Esophagus muscularis mucosa (tissue), 4 donors: ENCODE measurements at regions not wholly inside any gene's neighbourhood (a gene's known extent, or its start where the extent isn't known, plus 50 kb on each side); places are given as distances from the start of the nearest gene placed in this dataset.

Experiments used
- DNase-seq: peaks from one replicate; pipeline ENCODE4 v3.0.0-alpha.2; 2017; ENCODE audit errors: extremely low spot score
- H3K27ac ChIP-seq, 4 donors: fragments of 200-600 bp; sonication (generic); replicated peaks in 1 of 4; 1 replicate in 3 of 4; 2 replicates in 1 of 4; pipeline ENCODE4 v1.5.1; 2016 to 2019; ENCODE audit warnings: mild to moderate bottlenecking in 1 of 4
- H3K27me3 ChIP-seq, 4 donors: fragments of 200-600 bp; sonication (generic); one replicate each; pipeline versions ENCODE4 v1.5.1 to v1.6.0; 2016 to 2019
- H3K36me3 ChIP-seq, 4 donors: fragments of 200-600 bp; sonication (generic); one replicate each; pipeline ENCODE4 v1.5.1; 2016 to 2019
- H3K4me1 ChIP-seq, 4 donors: fragments of 200-600 bp; sonication (generic); one replicate each; pipeline ENCODE4 v1.5.1; 2016 to 2019
- H3K4me3 ChIP-seq, 4 donors: fragments of 200-600 bp; sonication (generic); 1 replicate in 2 of 4; 2 replicates in 2 of 4; pipeline ENCODE4 v1.5.1; 2016 to 2019; ENCODE audit warnings: mild to moderate bottlenecking in 4 of 4, moderate library complexity in 1 of 4
- H3K9me3 ChIP-seq, 4 donors: fragments of 200-600 bp; sonication (generic); 1 replicate in 3 of 4; 2 replicates in 1 of 4; pipeline ENCODE4 v1.5.1; 2016 to 2019
- EP300 ChIP-seq: sonication (generic); formaldehyde crosslinking; IDR thresholded peaks from one replicate; pipeline ENCODE4 v1.6.1; 2017; ENCODE audit warnings: antibody characterized with exemption
- POLR2A ChIP-seq: fragments of 450-650 bp; IDR thresholded peaks from one replicate; pipeline ENCODE4 v1.6.1; 2017; ENCODE audit warnings: antibody characterized with exemption, moderate library complexity, mild to moderate bottlenecking, low read depth
- POLR2AphosphoS5 ChIP-seq, 2 donors: sonication (generic); formaldehyde crosslinking; IDR thresholded peaks; one replicate each; pipeline ENCODE4 v1.6.1; 2017; ENCODE audit warnings: antibody characterized with exemption in 2 of 2
- WGBS: methylation state at CpG from one replicate; pipeline ENCODE4 v1.1.5; 2018; 5-methylcytosine and 5-hydroxymethylcytosine counted together
- intact Hi-C: fragments of 100-400 bp; cut with DNase I; formaldehyde crosslinking; loops from one replicate; pipeline ENCODE4 v1.15.1; 2023
- TF ChIP-seq, protein P1 (sequence below), 3 experiments: fragments of 200-600 bp in 2 of 3; fragments of 450-650 bp in 1 of 3; sonication (generic) in 2 of 3; IDR thresholded peaks; one replicate each; pipeline ENCODE4 v1.5.1; 2017 to 2019; ENCODE audit warnings: antibody characterized with exemption in 3 of 3, mild to moderate bottlenecking in 2 of 3, moderate library complexity in 1 of 3

DNA sequence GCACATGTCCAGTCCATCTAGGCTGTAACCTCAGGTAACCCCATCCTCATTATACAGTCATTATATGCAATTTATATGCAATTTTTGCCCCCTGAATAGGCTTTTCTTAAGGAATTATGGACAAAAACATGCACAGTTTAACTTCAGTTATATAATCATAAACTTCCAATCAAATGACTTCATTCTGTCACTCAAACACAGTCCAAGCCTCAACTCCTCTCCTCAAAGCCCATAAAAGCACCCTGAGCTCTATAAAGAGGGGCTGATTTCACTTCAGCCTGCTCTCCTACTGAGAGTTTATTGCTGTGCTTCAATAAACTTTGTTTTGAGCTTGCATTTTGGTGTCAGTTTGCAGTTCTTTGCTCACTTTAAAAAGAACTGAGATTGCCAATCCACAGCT, 1805.5 kb downstream of the BRINP3 start:
- Histone ChIP-seq H3K27me3 (no peaks in the 10 kb centered on the region), H3K36me3 (no peaks in the 10 kb centered on the region), H3K4me3 (no peak overlapping the region), H3K27ac (no peak overlapping the region), H3K9me3 (no peaks in the 10 kb centered on the region), H3K4me1 (no peaks in the 10 kb centered on the region)
- DNase-seq, result no peak
- TF ChIP-seq POLR2A (no peak), POLR2AphosphoS5 (IDR thresholded peaks at IDR 0.05) (no peak), EP300 (no peak)
- TF ChIP-seq, protein P1, sequence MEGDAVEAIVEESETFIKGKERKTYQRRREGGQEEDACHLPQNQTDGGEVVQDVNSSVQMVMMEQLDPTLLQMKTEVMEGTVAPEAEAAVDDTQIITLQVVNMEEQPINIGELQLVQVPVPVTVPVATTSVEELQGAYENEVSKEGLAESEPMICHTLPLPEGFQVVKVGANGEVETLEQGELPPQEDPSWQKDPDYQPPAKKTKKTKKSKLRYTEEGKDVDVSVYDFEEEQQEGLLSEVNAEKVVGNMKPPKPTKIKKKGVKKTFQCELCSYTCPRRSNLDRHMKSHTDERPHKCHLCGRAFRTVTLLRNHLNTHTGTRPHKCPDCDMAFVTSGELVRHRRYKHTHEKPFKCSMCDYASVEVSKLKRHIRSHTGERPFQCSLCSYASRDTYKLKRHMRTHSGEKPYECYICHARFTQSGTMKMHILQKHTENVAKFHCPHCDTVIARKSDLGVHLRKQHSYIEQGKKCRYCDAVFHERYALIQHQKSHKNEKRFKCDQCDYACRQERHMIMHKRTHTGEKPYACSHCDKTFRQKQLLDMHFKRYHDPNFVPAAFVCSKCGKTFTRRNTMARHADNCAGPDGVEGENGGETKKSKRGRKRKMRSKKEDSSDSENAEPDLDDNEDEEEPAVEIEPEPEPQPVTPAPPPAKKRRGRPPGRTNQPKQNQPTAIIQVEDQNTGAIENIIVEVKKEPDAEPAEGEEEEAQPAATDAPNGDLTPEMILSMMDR (IDR thresholded peaks at IDR 0.05), result no peak
- intact Hi-C loops, result no loop called here

DNA sequence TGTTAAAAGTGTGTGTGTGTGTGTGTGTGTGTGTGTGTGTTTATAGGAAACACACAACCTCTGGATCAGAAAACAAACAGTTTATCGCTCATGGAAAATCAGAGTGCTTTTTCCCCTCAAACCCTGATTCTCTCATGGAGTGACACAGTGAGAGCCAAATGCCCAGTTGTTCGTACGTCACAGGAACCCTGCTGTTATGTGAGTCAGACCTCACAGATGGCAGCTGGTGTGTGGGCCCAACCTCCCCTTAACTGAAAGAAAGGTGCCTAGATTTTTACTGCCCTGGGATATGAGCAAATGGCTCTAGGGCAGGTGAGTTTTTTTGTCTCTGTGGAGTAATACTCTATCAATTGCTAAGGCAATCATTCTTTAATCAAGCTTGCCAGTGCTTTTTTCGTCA, 1788.1 kb downstream of the BRINP3 start:
- Histone ChIP-seq H3K27ac (no peak overlapping the region), H3K36me3 (no peaks in the 10 kb centered on the region), H3K9me3 (no peaks in the 10 kb centered on the region), H3K4me3 (no peak overlapping the region), H3K27me3 (no peaks in the 10 kb centered on the region), H3K4me1 (no peaks in the 10 kb centered on the region)
- intact Hi-C loops, result no loop called here
- WGBS, result 72% methylated on average over 4 of the region's 4 CpGs
- no peak for DNase-seq
- TF ChIP-seq POLR2AphosphoS5 (IDR thresholded peaks at IDR 0.05), result no peak
- TF ChIP-seq POLR2A, result no peak
- TF ChIP-seq, protein P1 (IDR thresholded peaks at IDR 0.05), result no peak
- no peak for TF ChIP-seq EP300

DNA sequence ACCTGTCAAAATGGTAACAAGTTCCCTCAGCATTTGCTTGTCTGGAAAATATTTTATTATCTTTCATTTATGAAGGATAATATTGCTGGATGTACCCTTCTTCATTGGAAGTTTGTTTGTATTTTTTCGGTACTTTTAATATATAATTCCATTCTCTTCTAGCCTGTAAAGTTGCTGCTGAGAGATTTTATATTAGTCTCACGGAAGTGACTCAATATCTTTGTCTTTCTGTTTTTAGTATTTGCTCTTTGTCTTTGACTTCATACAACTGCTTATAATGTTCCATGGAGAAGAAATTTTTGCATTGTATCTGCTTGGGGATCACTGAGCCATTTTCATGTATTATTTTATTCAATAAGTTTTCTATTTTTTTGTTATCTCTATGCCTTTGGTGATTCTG, 1777.5 kb downstream of the BRINP3 start:
- intact Hi-C loops, result no loop called here
- peaks cover 0 to 5% (median 0%) of the 10 kb centered on the region in 4 donors for H3K9me3 ChIP-seq
- no peaks in the 10 kb centered on the region for H3K36me3 ChIP-seq
- no peak for TF ChIP-seq EP300
- no peak for TF ChIP-seq POLR2AphosphoS5 (IDR thresholded peaks at IDR 0.05)
- TF ChIP-seq, protein P1 (IDR thresholded peaks at IDR 0.05), result no peak
- TF ChIP-seq POLR2A, result no peak
- H3K27me3 ChIP-seq, result no peaks in the 10 kb centered on the region
- no peaks in the 10 kb centered on the region for H3K4me1 ChIP-seq
- 93% methylated on average over 2 of the region's 2 CpGs for WGBS
- no peak overlapping the region for H3K4me3 ChIP-seq
- no peak overlapping the region for H3K27ac ChIP-seq
- DNase-seq, result no peak

DNA sequence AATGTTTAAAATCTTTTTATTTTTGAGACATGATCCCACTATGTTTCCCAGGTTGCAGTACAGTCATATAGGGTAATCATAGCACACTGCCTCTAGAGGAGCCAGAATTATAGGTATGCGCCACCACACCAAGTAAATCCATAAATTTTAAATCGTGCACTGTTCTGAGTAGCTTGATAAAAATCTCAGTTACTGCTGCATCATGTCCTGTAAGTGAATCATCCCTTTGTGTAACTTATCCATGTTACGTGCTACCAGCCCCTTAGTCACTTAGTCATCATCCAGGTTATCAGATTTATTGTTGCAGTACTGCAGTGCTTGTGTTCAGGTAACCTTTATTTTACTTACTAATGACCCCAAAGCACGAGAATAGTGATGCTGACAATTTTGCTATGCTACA, 1770.9 kb downstream of the BRINP3 start:
- WGBS, result 90% methylated on average over 4 of the region's 4 CpGs
- H3K27ac ChIP-seq, result no peak overlapping the region
- H3K27me3 ChIP-seq, result no peaks in the 10 kb centered on the region
- peaks cover 0 to 1% (median 0%) of the 10 kb centered on the region in 4 donors for H3K9me3 ChIP-seq
- H3K36me3 ChIP-seq, result no peaks in the 10 kb centered on the region
- no peak overlapping the region for H3K4me3 ChIP-seq
- intact Hi-C loops, result no loop called here
- H3K4me1 ChIP-seq, result no peaks in the 10 kb centered on the region
- no peak for DNase-seq
- TF ChIP-seq EP300 (no peak), POLR2AphosphoS5 (IDR thresholded peaks at IDR 0.05) (no peak), POLR2A (no peak)
- TF ChIP-seq, protein P1 (IDR thresholded peaks at IDR 0.05), result no peak

DNA sequence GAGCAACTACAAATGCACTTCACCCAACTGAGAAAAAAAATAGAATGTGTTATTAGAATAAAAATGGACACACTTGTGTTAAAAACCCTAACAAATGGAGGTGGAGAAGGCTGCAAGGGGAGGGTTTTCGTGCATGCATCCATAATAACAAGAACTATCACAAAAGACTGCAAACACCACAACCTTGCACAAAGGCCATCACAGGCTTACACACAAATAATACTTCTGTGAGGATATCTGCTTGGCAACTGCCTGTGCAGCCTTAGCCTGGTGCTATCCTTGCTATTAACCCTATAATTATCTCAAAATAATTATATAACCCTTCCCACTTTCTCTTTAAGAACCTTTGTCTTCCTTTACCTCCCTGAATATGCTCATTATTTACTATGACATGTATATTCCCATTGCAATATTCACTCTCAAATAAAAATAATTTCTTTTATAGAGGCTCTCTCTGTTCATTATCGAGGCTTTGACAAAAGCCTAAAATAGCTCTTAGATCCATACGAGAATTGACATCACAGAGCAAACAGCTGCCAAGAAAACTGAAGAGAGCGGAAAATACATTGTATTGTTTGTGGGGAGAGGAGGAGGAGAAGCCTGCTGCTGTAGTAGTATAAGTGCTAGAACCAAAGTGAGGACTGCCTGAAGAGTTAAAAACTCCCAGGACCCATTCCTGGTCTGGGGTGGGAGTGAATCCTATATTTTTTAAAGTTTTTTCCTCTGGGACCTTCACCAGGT, 1768.7 kb downstream of the BRINP3 start:
- Histone ChIP-seq H3K9me3 (no peaks in the 10 kb centered on the region), H3K4me1 (no peaks in the 10 kb centered on the region), H3K27me3 (no peaks in the 10 kb centered on the region), H3K27ac (no peak overlapping the region), H3K4me3 (no peak overlapping the region), H3K36me3 (no peaks in the 10 kb centered on the region)
- WGBS, result 64% methylated on average over 4 of the region's 4 CpGs
- TF ChIP-seq, protein P1 (IDR thresholded peaks at IDR 0.05), result no peak
- TF ChIP-seq EP300 (no peak), POLR2A (no peak), POLR2AphosphoS5 (IDR thresholded peaks at IDR 0.05) (no peak)
- intact Hi-C loops, result no loop called here
- DNase-seq, result no peak
